ENCODE measurements at regions not wholly inside any gene's neighbourhood (a gene's known extent, or its start where the extent isn't known, plus 50 kb on each side); places are given as distances from the start of the nearest gene placed in this dataset.
"Not testable (repeated sequence)": the region's sequence is repeated elsewhere in the genome, so short reads cannot be mapped to it uniquely, and the experiment has no call there.

- DNase-seq = not testable (repeated sequence)
Measured at GRCh38 chr4:147168200-147168599, 222.5 kb upstream of the TTC29 start.

GRCh38 chr4:147173322-147173721, 227.7 kb upstream of the TTC29 start:
- no peak for DNase-seq

- no peak for DNase-seq
Measured at GRCh38 chr4:147173797-147174432, 228.3 kb upstream of the TTC29 start.

- DNase-seq = no peak
Measured at GRCh38 chr4:147174591-147174990, 228.9 kb upstream of the TTC29 start.

- no peak for DNase-seq
Measured at GRCh38 chr4:147175460-147176025, 229.9 kb upstream of the TTC29 start.

GRCh38 chr4:147182041-147182440, 236.4 kb upstream of the TTC29 start:
- DNase-seq = no peak

- DNase-seq = no peak
Measured at GRCh38 chr4:147192679-147193078, 247.0 kb upstream of the TTC29 start.

- no peak for DNase-seq
Measured at GRCh38 chr4:147194114-147194513, 248.4 kb upstream of the TTC29 start.

GRCh38 chr4:147194604-147195003, 248.9 kb upstream of the TTC29 start:
- no peak for DNase-seq

- DNase-seq = peak; percentile 31
Measured at GRCh38 chr4:147195386-147195785, 249.7 kb upstream of the TTC29 start.

- DNase-seq = peak; percentile 24
Measured at GRCh38 chr4:147198411-147199051, 252.9 kb upstream of the TTC29 start.

GRCh38 chr4:147201016-147201415, 255.4 kb upstream of the TTC29 start:
- DNase-seq = no peak

- DNase-seq = no peak
Measured at GRCh38 chr4:147206807-147207206, 261.1 kb upstream of the TTC29 start.

- DNase-seq = peak; percentile 71
Measured at GRCh38 chr4:147207911-147208310, 262.2 kb upstream of the TTC29 start.

- no peak for DNase-seq
Measured at GRCh38 chr4:147217655-147218054, 263.2 kb upstream of the EDNRA start.

GRCh38 chr4:147219145-147219544, 261.8 kb upstream of the EDNRA start:
- DNase-seq = no peak

GRCh38 chr4:147220833-147221232, 260.1 kb upstream of the EDNRA start:
- no peak for DNase-seq

- DNase-seq = no peak
Measured at GRCh38 chr4:147222906-147223305, 258.0 kb upstream of the EDNRA start.

- DNase-seq = no peak
Measured at GRCh38 chr4:147223576-147223975, 257.3 kb upstream of the EDNRA start.

- no peak for DNase-seq
Measured at GRCh38 chr4:147236806-147237205, 244.1 kb upstream of the EDNRA start.

GRCh38 chr4:147244786-147245185, 236.1 kb upstream of the EDNRA start:
- no peak for DNase-seq

- no peak for DNase-seq
Measured at GRCh38 chr4:147246096-147246495, 234.8 kb upstream of the EDNRA start.

GRCh38 chr4:147246528-147246927, 234.4 kb upstream of the EDNRA start:
- DNase-seq = not testable (repeated sequence)

GRCh38 chr4:147247579-147247978, 233.3 kb upstream of the EDNRA start:
- DNase-seq = peak; percentile 30

- DNase-seq = no peak
Measured at GRCh38 chr4:147250062-147250461, 230.8 kb upstream of the EDNRA start.
